ENCODE measurements at regions not wholly inside any gene's neighbourhood (a gene's known extent, or its start where the extent isn't known, plus 50 kb on each side); places are given as distances from the start of the nearest gene placed in this dataset.

DNA sequence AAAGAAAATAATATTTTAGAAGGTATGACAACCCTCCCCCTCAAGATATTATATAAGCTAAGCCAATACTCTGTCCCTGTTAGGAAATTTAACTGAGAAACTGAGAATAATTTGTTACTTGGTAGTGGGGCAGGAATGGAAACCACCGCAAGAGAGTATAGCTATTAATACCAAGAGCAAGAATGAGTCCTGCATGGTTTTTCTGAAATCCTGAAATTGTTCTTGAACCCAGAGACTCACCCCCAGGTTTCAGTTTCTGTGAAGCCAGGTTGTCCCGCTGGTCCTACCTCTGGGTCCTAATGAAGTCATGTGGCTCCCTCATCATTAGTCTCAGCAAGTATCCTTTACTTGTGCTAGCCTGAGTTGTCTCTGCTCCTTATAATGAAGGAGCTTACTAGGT is 671.0 kb upstream of the ACVR2A start:
- Histone ChIP-seq H3K27ac (replicated peaks) (no peak overlapping the region), H3K4me3 (replicated peaks; ENCODE audit: insufficient read depth, low read length) (no peak overlapping the region), H3K27me3 (ENCODE audit: insufficient read depth, poor library complexity, severe bottlenecking) (no peaks in the 10 kb centered on the region)
- DNase-seq (ENCODE audit: low read depth in 1 of 2, low spot score in 1 of 2): no peak
- no peak for TF ChIP-seq REST (IDR thresholded peaks at IDR 0.05; ENCODE audit: insufficient replicate concordance, low read depth)

- Histone ChIP-seq H3K27me3 (ENCODE audit: insufficient read depth, poor library complexity, severe bottlenecking) (no peaks in the 10 kb centered on the region), H3K4me3 (replicated peaks; ENCODE audit: insufficient read depth, low read length) (no peak overlapping the region), H3K27ac (replicated peaks) (no peak overlapping the region)
- DNase-seq (ENCODE audit: low read depth in 1 of 2, low spot score in 1 of 2): no peak
- TF ChIP-seq SPI1 (IDR thresholded peaks at IDR 0.05; ENCODE audit: borderline replicate concordance, low read depth) (no peak), POLR2AphosphoS5 (IDR thresholded peaks at IDR 0.05; ENCODE audit: low read depth) (no peak), REST (IDR thresholded peaks at IDR 0.05; ENCODE audit: insufficient replicate concordance, low read depth) (no peak), GABPA (IDR thresholded peaks at IDR 0.05; ENCODE audit: low read depth) (no peak)
- TF ChIP-seq, protein P1, sequence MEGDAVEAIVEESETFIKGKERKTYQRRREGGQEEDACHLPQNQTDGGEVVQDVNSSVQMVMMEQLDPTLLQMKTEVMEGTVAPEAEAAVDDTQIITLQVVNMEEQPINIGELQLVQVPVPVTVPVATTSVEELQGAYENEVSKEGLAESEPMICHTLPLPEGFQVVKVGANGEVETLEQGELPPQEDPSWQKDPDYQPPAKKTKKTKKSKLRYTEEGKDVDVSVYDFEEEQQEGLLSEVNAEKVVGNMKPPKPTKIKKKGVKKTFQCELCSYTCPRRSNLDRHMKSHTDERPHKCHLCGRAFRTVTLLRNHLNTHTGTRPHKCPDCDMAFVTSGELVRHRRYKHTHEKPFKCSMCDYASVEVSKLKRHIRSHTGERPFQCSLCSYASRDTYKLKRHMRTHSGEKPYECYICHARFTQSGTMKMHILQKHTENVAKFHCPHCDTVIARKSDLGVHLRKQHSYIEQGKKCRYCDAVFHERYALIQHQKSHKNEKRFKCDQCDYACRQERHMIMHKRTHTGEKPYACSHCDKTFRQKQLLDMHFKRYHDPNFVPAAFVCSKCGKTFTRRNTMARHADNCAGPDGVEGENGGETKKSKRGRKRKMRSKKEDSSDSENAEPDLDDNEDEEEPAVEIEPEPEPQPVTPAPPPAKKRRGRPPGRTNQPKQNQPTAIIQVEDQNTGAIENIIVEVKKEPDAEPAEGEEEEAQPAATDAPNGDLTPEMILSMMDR (IDR thresholded peaks at IDR 0.05; ENCODE audit: insufficient read depth, low read length): no peak
Observed at GRCh38 chr2:147173189-147173581, 671.6 kb upstream of the ACVR2A start.

DNA sequence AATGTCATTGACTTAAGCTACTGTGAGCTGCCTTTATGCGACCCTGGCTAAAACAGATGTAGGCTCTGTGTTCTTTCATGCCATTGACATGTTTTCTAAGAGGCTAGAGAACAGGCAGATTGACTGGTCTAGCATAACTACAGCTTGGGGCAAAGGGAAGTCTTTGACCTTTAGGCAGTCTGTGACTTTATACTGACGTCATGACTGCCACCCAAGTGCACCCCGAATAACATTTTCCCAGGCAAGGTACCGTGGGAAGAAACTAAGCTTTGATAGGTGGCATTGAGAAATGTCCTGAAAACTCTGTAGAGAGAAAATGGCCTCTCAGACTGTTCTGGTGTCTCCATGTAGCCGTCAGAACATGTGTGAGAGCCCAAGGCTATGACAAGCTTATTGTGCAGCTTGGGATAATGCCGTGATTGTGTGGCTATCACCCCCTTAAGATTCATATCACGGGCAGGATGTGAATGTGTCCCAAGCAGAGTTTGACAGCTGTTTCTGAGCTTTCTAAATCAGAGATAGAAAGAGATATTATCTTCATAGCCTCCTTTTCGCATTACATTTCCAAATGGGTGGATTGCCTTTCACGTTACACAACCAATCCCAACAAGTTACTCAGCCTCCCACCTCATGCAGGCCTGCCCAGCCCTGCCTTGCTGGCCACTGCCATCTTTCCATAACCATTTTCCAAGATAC is 672.2 kb upstream of the ACVR2A start:
- TF ChIP-seq SPI1 (IDR thresholded peaks at IDR 0.05; ENCODE audit: borderline replicate concordance, low read depth): no peak
- no peak for TF ChIP-seq GABPA (IDR thresholded peaks at IDR 0.05; ENCODE audit: low read depth)
- H3K27ac ChIP-seq (replicated peaks): no peak overlapping the region
- no peak for DNase-seq (ENCODE audit: low read depth in 1 of 2, low spot score in 1 of 2)
- H3K4me3 ChIP-seq (replicated peaks; ENCODE audit: insufficient read depth, low read length): no peak overlapping the region
- H3K27me3 ChIP-seq (ENCODE audit: insufficient read depth, poor library complexity, severe bottlenecking): no peaks in the 10 kb centered on the region

- no peak overlapping the region for H3K4me3 ChIP-seq (replicated peaks; ENCODE audit: insufficient read depth, low read length)
- H3K27ac ChIP-seq (replicated peaks): no peak overlapping the region
- DNase-seq (ENCODE audit: low read depth in 1 of 2, low spot score in 1 of 2): no peak
- TF ChIP-seq REST (IDR thresholded peaks at IDR 0.05; ENCODE audit: insufficient replicate concordance, low read depth) (no peak), SPI1 (IDR thresholded peaks at IDR 0.05; ENCODE audit: borderline replicate concordance, low read depth) (no peak), POLR2AphosphoS5 (IDR thresholded peaks at IDR 0.05; ENCODE audit: low read depth) (no peak), GABPA (IDR thresholded peaks at IDR 0.05; ENCODE audit: low read depth) (no peak)
- TF ChIP-seq, protein P1 (IDR thresholded peaks at IDR 0.05; ENCODE audit: insufficient read depth, low read length): no peak
- no peaks in the 10 kb centered on the region for H3K27me3 ChIP-seq (ENCODE audit: insufficient read depth, poor library complexity, severe bottlenecking)
Observed at GRCh38 chr2:147171941-147172340, 672.9 kb upstream of the ACVR2A start.

Data from HL-60 (cell line).